Prostate gland (tissue), 2 donors: ENCODE measurements at regions not wholly inside any gene's neighbourhood (a gene's known extent, or its start where the extent isn't known, plus 50 kb on each side); places are given as distances from the start of the nearest gene placed in this dataset.

ENCODE experiments used
- POLR2A ChIP-seq: fragments of 450-650 bp; IDR thresholded peaks from one replicate; pipeline ENCODE4 v1.6.1; 2016; ENCODE audit warnings: antibody characterized with exemption, mild to moderate bottlenecking
- POLR2AphosphoS5 ChIP-seq: sonication (generic); formaldehyde crosslinking; IDR thresholded peaks from one replicate; pipeline ENCODE4 v1.6.1; 2017; ENCODE audit warnings: antibody characterized with exemption
- TF ChIP-seq, protein P1 (sequence below), 4 experiments: fragments of 200-600 bp in 2 of 4; fragments of 450-650 bp in 2 of 4; sonication (generic) in 2 of 4; IDR thresholded peaks; 1 replicate in 3 of 4; 2 replicates in 1 of 4; pipeline ENCODE4 v1.5.1; 2016 to 2019; ENCODE audit warnings: antibody characterized with exemption in 4 of 4, mild to moderate bottlenecking in 2 of 4, moderate library complexity in 2 of 4

DNA sequence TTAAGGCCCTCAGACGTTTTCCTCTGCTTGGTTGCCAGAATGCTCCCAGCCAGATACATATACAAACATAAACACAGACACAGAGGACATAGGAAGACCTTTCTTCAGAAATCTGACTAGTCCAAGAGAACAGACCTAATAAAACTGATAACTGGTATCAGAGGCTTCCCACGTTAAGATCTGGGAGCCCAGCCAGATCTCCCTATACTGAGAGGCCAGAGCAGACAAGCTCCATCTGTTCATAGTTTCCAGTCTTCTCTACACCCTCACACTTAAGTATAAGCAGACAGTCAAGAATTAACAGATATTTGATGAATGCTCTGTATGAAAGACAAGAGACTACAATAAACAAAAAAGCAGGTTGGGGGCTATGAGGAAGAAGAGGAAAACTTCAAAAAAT lies 240.5 kb upstream of the CHAC2 start:
- TF ChIP-seq POLR2A = no peak
- TF ChIP-seq, protein P1, sequence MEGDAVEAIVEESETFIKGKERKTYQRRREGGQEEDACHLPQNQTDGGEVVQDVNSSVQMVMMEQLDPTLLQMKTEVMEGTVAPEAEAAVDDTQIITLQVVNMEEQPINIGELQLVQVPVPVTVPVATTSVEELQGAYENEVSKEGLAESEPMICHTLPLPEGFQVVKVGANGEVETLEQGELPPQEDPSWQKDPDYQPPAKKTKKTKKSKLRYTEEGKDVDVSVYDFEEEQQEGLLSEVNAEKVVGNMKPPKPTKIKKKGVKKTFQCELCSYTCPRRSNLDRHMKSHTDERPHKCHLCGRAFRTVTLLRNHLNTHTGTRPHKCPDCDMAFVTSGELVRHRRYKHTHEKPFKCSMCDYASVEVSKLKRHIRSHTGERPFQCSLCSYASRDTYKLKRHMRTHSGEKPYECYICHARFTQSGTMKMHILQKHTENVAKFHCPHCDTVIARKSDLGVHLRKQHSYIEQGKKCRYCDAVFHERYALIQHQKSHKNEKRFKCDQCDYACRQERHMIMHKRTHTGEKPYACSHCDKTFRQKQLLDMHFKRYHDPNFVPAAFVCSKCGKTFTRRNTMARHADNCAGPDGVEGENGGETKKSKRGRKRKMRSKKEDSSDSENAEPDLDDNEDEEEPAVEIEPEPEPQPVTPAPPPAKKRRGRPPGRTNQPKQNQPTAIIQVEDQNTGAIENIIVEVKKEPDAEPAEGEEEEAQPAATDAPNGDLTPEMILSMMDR (IDR thresholded peaks at IDR 0.05) = no peak
- TF ChIP-seq POLR2AphosphoS5 = no peak
